MCF 10A (cell line): ENCODE measurements at regions not wholly inside any gene's neighbourhood (a gene's known extent, or its start where the extent isn't known, plus 50 kb on each side); places are given as distances from the start of the nearest gene placed in this dataset.

Experiments
- BruUV-seq: library from RNA; stranded (reverse); fragments of 400-500 nt; replicated peaks from 2 replicates; lab custom pipeline; 2021; lab: Mats Ljungman, UMichigan
- CTCF ChIA-PET: fragments of 300-600 bp; sonication (Branson Sonifier 250); formaldehyde crosslinking; extraction: SDS; loops from one replicate; lab custom pipeline; 2021; ENCODE audit warnings: antibody characterized with exemption, inconsistent platforms; lab: Yijun Ruan, JAX
- POLR2A ChIA-PET: fragments of 300-600, 350-650 bp; sonication (Branson Sonifier 250); formaldehyde crosslinking; extraction: SDS; loops from one replicate; lab custom pipeline; 2020; ENCODE audit warnings: antibody characterized with exemption, inconsistent platforms; lab: Yijun Ruan, JAX
- DNase-seq: peaks from one replicate; pipeline ENCODE4 v3.0.0-alpha.2; 2018; ENCODE audit not compliant: unreplicated experiment
- H3K27ac Mint-ChIP-seq: one replicate; pipeline ENCODE4 v1.8.0; 2022; ENCODE audit warnings: mild to moderate bottlenecking, low read depth, mixed read lengths; ENCODE audit not compliant: unreplicated experiment
- H3K27me3 Mint-ChIP-seq: one replicate; pipeline ENCODE4 v1.8.0; 2022; ENCODE audit warnings: mixed read lengths; ENCODE audit not compliant: insufficient read depth, unreplicated experiment
- H3K36me3 Mint-ChIP-seq: one replicate; pipeline ENCODE4 v1.8.0; 2022; ENCODE audit warnings: mild to moderate bottlenecking, moderate library complexity, mixed read lengths; ENCODE audit not compliant: insufficient read depth, unreplicated experiment
- H3K4me1 Mint-ChIP-seq: one replicate; pipeline ENCODE4 v1.8.0; 2022; ENCODE audit warnings: mixed read lengths; ENCODE audit not compliant: insufficient read depth, unreplicated experiment
- H3K4me3 Mint-ChIP-seq: one replicate; pipeline ENCODE4 v1.8.0; 2022; ENCODE audit warnings: mild to moderate bottlenecking, moderate library complexity, mixed read lengths; ENCODE audit not compliant: unreplicated experiment
- H3K9me3 Mint-ChIP-seq: one replicate; pipeline ENCODE4 v1.8.0; 2022; ENCODE audit warnings: mixed read lengths; ENCODE audit not compliant: unreplicated experiment
- CTCF ChIP-seq: fragments of 200-600 bp; IDR thresholded peaks from one replicate; pipeline ENCODE4 v1.8.0; 2022; ENCODE audit warnings: antibody characterized with exemption, mild to moderate bottlenecking; ENCODE audit not compliant: unreplicated experiment
- intact Hi-C: fragments of 100-400 bp; cut with micrococcal nuclease; formaldehyde crosslinking; loops from 2 replicates; pipeline ENCODE4 v1.14.1; 2022

- Mint-ChIP-seq H3K4me3 (no peak overlapping the region), H3K36me3 (no peaks in the 10 kb centered on the region), H3K4me1 (no peaks in the 10 kb centered on the region)
Observed at GRCh38 chr12:90485560-90485959, 469.4 kb downstream of the CCER1 start.

GRCh38 chr12:90484094-90484493, 470.9 kb downstream of the CCER1 start:
- intact Hi-C loops: no loop called here
- Mint-ChIP-seq H3K9me3 (no peaks in the 10 kb centered on the region), H3K4me1 (no peaks in the 10 kb centered on the region), H3K36me3 (no peaks in the 10 kb centered on the region), H3K4me3 (no peak overlapping the region), H3K27me3 (no peaks in the 10 kb centered on the region), H3K27ac (no peak overlapping the region)
- no peak for TF ChIP-seq CTCF
- ChIA-PET CTCF (interaction anchor here (0.7 kb wide), 1 partner anchor 701 kb away, joined by 3 read pairs; no protein-coding TSS in a partner anchor), POLR2A (interaction anchor here (0.9 kb wide), 1 partner anchor 135 kb away, joined by 3 read pairs; no protein-coding TSS in a partner anchor)
- BruUV-seq: no TSS peak
- DNase-seq: no peak

More at GRCh38 chr12:90485560-90485959, 469.4 kb downstream of the CCER1 start:
- Mint-ChIP-seq H3K27me3 (no peaks in the 10 kb centered on the region), H3K27ac (no peak overlapping the region), H3K9me3 (peaks cover 7% of the 10 kb centered on the region)
- DNase-seq: no peak
- no peak for TF ChIP-seq CTCF
- POLR2A ChIA-PET: no interaction called here
- no TSS peak for BruUV-seq
- intact Hi-C loops: no loop called here
- CTCF ChIA-PET: no interaction called here

GRCh38 chr12:90481748-90482147, 473.2 kb downstream of the CCER1 start:
- Mint-ChIP-seq H3K36me3 (no peaks in the 10 kb centered on the region), H3K9me3 (no peaks in the 10 kb centered on the region), H3K4me3 (no peak overlapping the region), H3K4me1 (no peaks in the 10 kb centered on the region), H3K27me3 (no peaks in the 10 kb centered on the region), H3K27ac (no peak overlapping the region)
- no peak for TF ChIP-seq CTCF
- POLR2A ChIA-PET: interaction anchor here (0.7 kb wide), 1 partner anchor 12 kb away, joined by 4 read pairs; no protein-coding TSS in a partner anchor
- CTCF ChIA-PET: no interaction called here
- no peak for DNase-seq
- intact Hi-C loops: no loop called here
- BruUV-seq: no TSS peak

GRCh38 chr12:90479237-90479636, 475.7 kb downstream of the CCER1 start:
- CTCF ChIA-PET: no interaction called here
- POLR2A ChIA-PET: interaction anchor here (0.6 kb wide), 1 partner anchor 30 kb away, joined by 3 read pairs; no protein-coding TSS in a partner anchor
- H3K27me3 Mint-ChIP-seq: no peaks in the 10 kb centered on the region
- H3K9me3 Mint-ChIP-seq: no peaks in the 10 kb centered on the region
- TF ChIP-seq CTCF: no peak
- no peaks in the 10 kb centered on the region for H3K36me3 Mint-ChIP-seq
- BruUV-seq: no TSS peak
- no peak overlapping the region for H3K27ac Mint-ChIP-seq
- H3K4me3 Mint-ChIP-seq: no peak overlapping the region
- intact Hi-C loops: no loop called here
- no peak for DNase-seq
- H3K4me1 Mint-ChIP-seq: no peaks in the 10 kb centered on the region
